ENCODE measurements at regions not wholly inside any gene's neighbourhood (a gene's known extent, or its start where the extent isn't known, plus 50 kb on each side); places are given as distances from the start of the nearest gene placed in this dataset.

GRCh38 chr13:22073718-22074117 is 402.8 kb downstream of the FGF9 start:
- no peak for DNase-seq (ENCODE audit: extremely low read depth, low read depth)
- no peak overlapping the region for H3K4me3 ChIP-seq (replicated peaks; ENCODE audit: low read depth, low read length)
- no peak for TF ChIP-seq CTCF (IDR thresholded peaks at IDR 0.05; ENCODE audit: low read depth, low read length, missing control alignments)

GRCh38 chr13:22074403-22074802 is 403.5 kb downstream of the FGF9 start:
- no peak overlapping the region for H3K4me3 ChIP-seq (replicated peaks; ENCODE audit: low read depth, low read length)
- TF ChIP-seq CTCF (IDR thresholded peaks at IDR 0.05; ENCODE audit: low read depth, low read length, missing control alignments): no peak
- no peak for DNase-seq (ENCODE audit: extremely low read depth, low read depth)

GRCh38 chr13:22076658-22077057 is 405.8 kb downstream of the FGF9 start:
- TF ChIP-seq CTCF (IDR thresholded peaks at IDR 0.05; ENCODE audit: low read depth, low read length, missing control alignments): no peak
- DNase-seq (ENCODE audit: extremely low read depth, low read depth): no peak
- H3K4me3 ChIP-seq (replicated peaks; ENCODE audit: low read depth, low read length): no peak overlapping the region

- DNase-seq (ENCODE audit: extremely low read depth, low read depth): no peak
- no peak overlapping the region for H3K4me3 ChIP-seq (replicated peaks; ENCODE audit: low read depth, low read length)
- TF ChIP-seq CTCF (IDR thresholded peaks at IDR 0.05; ENCODE audit: low read depth, low read length, missing control alignments): no peak
Measured at GRCh38 chr13:22077205-22077683, 406.4 kb downstream of the FGF9 start.

- DNase-seq (ENCODE audit: extremely low read depth, low read depth): no peak
- no peak for TF ChIP-seq CTCF (IDR thresholded peaks at IDR 0.05; ENCODE audit: low read depth, low read length, missing control alignments)
- no peak overlapping the region for H3K4me3 ChIP-seq (replicated peaks; ENCODE audit: low read depth, low read length)
Measured at GRCh38 chr13:22077764-22078163, 406.9 kb downstream of the FGF9 start.

- no peak overlapping the region for H3K4me3 ChIP-seq (replicated peaks; ENCODE audit: low read depth, low read length)
- no peak for TF ChIP-seq CTCF (IDR thresholded peaks at IDR 0.05; ENCODE audit: low read depth, low read length, missing control alignments)
- no peak for DNase-seq (ENCODE audit: extremely low read depth, low read depth)
Measured at GRCh38 chr13:22079961-22080360, 409.1 kb downstream of the FGF9 start.

GRCh38 chr13:22080832-22081231 is 410.0 kb downstream of the FGF9 start:
- H3K4me3 ChIP-seq (replicated peaks; ENCODE audit: low read depth, low read length): no peak overlapping the region
- DNase-seq (ENCODE audit: extremely low read depth, low read depth): no peak
- no peak for TF ChIP-seq CTCF (IDR thresholded peaks at IDR 0.05; ENCODE audit: low read depth, low read length, missing control alignments)
